ENCODE measurements at regions not wholly inside any gene's neighbourhood (a gene's known extent, or its start where the extent isn't known, plus 50 kb on each side); places are given as distances from the start of the nearest gene placed in this dataset.
"Not testable (repeated sequence)": the region's sequence is repeated elsewhere in the genome, so short reads cannot be mapped to it uniquely, and the experiment has no call there.

DNA sequence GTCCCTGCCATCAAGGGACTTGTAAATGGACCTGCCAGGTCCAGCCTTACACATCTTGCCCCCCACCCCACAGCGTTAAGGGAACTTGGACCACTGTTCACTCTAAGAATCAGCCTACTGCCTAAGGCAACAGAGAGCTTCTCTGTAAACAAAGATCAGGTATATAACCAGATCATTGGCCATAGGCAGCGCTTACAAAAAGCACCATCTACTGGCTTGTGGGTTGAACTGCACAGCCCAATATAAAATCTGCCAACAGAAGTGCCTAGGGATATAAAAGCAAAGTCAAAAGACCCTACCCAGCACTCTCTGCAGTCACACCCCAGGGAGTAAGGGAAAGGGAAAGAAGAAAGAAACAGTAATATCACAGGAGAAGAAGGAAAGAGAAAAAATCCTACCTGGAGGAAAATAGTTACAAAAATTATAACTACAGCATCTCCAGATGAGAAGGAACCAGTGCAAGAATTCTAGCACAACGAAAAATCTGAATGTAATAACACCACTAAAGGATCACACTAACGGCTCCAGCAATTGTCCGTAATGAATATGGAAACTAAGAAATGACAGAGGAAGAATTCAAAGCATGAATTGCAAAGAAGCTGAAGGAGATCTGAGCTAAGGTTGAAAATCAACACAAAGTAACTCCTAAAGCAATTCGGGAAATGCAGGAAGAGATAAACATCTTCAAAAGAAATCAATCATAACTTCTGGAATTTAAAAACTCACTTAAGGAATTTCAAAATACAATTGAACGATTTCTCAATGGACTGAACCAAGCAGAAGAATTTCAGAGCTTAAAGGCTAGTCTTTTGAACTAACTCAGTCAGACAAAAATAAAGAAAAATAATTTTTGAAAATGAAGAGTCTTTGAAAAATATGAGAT is 95.2 kb upstream of the PCED1B start:
- DNase-seq (ENCODE audit: low spot score), result peak; percentile 74

DNA sequence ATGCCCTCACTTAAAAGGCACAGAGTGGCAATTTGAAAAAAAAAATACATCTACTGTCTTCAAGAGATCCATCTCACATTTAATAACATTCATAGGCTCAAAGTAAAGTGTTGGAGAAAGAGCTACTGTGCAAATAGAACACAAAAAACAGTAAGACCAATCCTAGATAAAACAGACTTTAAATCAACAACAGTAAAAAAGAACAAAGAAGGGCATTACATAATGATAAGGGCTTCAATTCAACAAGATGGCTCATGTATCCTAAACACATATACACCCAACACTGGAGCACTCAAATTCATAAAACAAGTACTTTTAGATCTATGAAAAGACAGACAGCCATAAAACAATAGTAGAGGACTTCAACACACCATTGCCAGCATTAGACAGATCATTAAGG is 93.6 kb upstream of the PCED1B start:
- no peak for DNase-seq (ENCODE audit: low spot score)

DNA sequence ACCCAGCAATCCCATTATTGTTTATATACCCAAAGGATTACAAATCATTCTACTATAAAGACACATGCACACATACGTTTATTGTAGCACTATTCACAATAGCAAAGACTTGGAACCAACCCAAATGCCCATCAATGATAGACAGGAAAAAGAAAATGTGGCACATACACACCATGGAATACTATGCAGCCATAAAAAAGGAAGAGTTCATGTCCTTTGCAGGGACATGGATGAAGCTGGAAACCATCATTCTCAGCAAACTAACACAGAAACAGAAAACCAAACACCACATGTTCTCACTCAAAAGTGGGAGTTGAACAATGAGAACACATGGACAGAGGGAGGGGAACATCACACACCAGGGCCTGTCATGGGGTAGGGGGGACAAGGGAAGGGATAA is 91.3 kb upstream of the PCED1B start:
- DNase-seq (ENCODE audit: low spot score), result not testable (repeated sequence)

DNA sequence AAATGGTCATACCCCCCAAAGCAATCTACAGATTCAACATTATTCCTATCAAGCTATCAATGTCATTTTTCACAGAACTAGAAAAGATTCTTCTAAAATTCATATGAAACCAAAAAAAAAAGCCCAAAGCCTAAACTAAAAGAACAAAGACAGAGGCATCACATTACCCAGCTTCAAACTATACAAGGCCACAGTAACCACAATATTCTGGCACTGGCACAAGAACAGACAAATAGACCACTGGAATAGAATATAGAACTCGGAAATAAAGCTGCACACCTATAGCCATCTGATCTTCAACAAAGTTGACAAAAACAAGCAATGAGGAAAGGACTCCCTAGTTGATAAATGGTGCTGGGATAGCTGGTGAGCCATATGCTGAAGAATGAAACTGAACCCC is 89.2 kb upstream of the PCED1B start:
- DNase-seq (ENCODE audit: low spot score), result no peak

DNA sequence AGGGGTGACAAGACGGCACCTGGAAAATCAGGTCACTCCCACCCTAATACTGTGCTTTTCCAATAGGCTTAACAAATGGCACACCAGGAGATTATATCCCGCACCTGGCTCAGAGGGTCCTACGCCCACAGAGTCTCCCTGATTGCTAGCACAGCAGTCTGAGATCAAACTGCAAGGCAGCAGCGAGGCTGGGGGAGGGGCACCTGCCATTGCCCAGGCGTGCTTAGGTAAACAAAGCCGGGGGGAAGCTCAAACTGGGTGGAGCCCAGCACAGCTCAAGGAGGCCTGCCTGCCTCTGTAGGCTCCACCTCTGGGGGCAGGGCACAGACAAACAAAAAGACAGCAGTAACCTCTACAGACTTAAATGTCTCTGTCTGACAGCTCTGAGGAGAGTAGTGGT is 87.4 kb upstream of the PCED1B start:
- DNase-seq (ENCODE audit: low spot score), result not testable (repeated sequence)

DNA sequence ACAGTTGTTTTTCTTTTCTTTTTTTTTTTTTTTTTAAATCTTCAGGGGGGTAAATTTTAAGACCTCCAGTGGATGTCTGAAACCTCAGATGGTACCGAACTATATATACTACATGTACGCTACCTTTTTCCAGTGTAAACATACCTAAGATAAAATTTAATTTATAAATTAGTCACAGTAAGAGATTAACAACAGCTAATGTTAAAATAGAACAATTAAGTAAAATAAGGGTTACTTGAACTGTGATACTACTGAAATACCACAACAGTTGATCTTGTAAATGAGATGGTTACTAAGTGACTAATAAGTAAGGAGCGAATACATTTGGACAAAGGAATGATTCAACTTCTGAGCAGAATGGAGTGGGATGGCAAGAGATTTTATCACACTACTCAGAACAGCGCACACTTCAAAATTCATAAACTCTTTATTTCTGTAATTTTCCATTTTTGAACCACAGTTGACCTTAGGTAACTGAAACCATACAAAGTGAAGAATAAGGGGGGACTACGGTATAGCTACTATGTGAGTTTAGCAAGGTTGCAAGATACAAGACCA is 80.5 kb upstream of the PCED1B start:
- DNase-seq (ENCODE audit: low spot score), result peak; percentile 82

DNA sequence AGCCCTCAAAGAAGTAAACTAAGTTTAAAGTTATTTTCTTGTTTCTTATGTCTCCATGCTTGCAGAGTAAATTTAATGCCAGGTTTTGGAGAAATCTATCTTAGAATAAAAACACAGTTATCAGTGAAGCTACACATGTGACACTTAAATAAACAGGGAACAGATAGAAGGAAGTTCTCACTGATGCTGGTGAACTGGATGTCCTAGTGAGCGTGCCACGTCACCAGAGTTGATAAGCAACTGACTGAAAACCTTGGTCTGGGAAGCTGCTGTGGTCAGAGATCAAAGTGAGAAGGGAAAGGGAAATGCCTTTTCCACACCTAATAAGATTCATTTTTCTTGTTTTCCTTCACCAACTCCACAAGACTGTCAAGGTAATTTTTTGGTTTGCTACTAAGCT is 74.8 kb upstream of the PCED1B start:
- DNase-seq (ENCODE audit: low spot score), result no peak

DNA sequence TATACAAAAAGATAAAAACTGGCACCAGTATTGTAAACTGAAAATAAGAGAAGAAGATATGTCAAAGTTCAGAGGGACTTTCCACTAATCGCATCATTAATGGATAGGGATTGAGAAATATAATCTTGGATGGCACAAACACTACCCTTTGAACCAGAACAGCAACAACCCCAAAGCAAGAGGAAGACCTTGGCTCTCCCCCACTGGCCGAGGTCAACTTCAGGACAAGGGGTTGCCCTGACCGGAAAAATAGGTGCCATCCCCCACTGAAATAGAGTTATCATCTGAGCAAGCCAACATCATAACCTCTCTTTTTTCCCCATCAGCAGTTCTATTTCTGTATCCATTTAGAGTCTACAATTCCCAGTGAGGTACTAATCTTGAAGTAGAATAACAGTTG is 72.4 kb upstream of the PCED1B start:
- DNase-seq (ENCODE audit: low spot score), result no peak

DNA sequence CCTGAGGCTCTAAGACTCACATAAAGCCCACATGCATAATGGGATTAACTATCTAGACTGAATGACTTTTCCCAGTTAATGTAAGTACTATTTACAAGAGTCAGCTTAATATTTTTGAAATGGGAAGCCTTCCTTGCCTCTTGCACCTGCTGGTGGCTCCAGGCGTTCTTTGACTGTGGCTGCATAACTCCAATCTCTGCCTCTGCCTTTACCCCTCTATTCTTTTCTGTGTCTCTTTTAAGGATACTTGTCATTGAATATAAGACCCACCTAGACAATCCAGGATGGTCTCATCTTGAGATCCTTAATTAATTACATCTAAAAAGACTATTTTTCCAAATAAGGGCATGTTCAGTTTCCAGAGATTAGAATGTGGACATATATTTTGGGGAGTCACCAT is 66.9 kb upstream of the PCED1B start:
- DNase-seq (ENCODE audit: low spot score), result no peak

DNA sequence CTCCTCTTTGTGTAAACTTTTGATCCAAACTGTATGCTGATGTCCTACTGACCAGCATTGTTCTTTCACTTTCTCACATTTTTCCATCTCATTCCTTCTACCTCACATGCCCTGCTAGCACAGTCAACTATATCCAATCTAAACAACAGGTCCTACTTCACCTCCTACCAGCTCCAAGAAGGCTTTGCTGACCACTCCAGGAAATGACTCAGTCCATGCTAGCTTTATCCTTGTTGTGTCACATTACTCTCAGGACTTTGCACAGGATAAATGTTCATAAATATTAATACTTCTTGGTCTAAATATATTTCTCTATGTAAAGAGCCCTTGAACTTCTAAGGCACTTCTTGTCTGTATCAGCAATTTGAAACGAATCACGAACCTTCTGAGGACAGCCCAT is 64.9 kb upstream of the PCED1B start:
- DNase-seq (ENCODE audit: low spot score), result peak; percentile 80

DNA sequence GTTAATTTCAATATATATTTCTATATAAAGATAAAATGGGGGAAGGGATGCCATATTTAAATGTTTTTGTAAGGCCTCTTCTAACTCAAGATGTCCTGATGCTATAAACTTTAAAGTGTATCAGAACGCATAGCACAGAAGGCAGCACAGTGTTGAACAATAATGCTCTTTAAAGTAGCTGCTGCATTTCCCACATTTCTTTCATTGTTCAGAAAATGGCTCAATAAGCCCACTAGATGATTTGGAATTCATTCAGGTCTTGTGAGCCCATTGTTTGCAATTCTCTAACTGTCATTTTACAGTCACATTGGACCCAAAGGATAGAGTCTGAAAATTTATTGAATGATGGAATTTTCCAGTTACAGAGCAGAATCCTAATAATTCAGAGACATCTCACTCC is 64.0 kb upstream of the PCED1B start:
- no peak for DNase-seq (ENCODE audit: low spot score)

DNA sequence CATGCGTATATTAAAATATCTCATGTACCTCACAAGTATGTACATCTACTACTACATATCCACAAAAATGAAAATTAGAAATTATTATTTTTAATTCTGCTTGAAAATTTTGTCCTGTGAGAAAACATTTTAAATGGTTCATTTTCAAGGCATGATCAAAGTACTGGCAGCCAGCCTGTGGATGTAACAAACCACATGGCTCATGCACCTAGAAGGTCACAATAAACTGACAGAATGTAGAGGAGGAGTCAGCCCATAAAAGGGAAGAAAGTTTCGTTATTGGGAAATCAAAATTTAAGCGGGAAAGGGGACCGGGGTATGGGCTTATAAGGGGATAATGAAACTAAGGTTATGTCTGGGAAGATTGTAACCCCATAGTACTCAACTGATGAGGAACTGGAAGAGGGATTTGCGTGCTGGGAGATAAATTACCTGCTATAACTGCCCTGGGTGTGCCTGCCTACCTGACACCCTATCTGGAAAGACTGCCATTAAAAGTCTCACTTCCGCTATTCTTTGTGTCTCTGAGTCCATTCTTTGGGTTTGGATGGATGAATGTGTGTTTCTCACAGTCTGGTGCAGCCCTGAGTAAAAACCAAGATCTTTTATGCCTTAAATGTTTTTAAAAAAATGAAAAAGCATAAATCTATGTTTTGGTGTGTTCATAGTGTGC is 62.2 kb upstream of the PCED1B start:
- DNase-seq (ENCODE audit: low spot score), result no peak

DNA sequence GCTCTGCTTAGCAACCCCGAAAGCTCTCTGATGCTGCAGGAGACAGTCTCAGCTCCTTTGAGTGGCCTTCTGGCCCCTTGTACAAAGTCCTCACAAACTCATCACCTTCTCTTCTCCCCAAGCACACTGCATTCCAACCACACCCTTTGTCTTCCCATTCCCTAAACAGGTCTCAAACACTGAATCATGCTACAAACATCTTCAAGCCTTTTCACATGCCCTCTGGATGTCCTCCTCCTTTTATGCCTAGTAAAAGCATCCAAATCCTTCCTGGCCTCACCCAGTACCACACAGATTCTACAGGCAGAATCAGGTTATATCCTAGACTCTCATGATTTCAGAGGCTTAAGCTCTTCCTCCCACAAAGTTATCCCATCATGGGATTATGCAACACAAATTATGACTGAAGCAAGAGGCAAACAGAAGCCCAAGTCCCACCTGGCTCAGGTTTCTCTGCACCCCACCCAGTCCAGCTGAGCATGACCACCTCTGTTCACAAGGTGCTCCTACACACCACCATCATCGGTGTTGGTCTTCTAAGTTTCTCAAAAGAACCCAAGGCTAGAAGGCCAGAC is 61.4 kb upstream of the PCED1B start:
- peak; percentile 59 for DNase-seq (ENCODE audit: low spot score)

DNA sequence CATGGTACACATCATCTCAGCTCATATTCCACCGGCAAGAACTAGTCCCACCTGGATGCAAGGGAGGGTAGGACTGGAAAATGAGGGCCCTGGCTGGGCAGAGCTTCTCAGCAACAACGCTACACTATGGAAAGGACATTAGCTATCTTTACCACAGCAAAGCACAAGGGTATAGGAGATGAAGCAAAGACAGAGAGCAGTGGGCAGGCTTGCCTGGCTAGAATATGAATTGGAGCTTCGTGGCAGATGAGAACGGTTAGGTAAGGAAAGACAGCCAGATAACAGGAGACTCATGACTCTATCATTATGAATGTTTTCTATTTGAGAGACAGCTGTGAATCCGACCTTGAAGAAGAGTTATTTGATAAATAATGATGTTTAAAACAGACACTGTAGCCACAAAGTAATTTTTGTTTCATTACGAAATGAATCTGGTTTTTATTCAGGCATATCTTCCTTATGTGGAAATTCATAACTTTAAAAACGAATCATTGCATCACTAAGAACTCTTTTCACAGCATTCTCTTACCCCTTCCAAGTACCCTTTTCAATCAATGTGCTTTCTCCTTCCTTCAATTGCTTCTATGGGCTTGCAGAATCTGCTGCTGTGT is 59.1 kb upstream of the PCED1B start:
- no peak for DNase-seq (ENCODE audit: low spot score)

DNA sequence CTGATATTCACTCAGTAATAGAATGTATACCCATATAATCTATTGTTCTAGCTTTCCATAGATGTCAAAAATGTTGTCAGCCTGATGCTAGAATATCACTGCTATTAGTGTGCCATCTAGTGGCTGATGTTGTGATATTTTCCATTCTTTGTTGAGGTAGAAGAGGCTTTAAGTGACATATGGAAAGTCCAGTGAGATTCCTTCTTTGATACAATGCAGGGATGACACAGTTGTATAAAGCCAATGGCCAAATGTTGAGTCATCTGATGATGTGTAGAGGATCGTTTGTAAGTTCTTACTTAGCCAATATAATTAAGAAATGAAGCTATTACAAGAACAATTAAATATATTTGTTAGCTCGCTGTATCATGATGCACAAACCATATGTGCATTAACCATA is 58.1 kb upstream of the PCED1B start:
- DNase-seq (ENCODE audit: low spot score), result peak; percentile 87

DNA sequence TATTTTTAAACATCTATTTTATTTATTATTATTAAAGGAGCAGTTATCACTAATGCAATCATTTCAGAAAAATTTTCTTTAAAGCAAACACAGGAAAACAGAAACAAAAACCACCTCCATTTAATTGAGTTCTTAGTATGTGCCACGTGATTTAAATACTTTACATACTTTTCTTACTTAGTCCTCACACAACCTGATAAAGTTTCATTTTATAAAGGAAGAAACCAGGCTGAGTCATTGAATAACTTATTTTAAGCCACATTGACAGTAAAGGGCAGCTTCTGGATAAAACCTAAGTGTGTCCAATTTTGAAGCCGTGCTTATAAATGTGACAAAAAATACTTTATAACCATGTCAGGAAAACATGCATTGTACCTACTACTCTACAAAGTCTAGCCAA is 57.1 kb upstream of the PCED1B start:
- DNase-seq (ENCODE audit: low spot score), result peak; percentile 78

DNA sequence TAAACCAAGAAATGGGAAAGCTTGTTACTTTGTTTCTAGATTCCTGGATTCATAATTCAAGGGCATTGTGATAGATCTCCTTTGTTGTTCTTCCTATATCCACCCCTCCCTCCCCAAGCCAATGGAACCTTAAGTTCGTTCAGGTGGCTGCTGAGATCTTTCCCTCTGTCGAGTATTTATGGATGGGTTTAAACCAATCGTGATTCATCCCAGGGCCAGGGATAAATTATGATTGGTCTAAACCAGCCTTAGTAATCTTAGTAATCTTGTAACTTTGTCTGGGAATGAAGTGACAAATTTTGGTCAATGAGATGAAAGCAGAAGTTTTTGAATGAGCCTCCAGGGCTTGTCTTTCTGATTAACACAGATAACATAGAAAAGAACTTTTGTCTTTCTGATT is 56.1 kb upstream of the PCED1B start:
- no peak for DNase-seq (ENCODE audit: low spot score)

DNA sequence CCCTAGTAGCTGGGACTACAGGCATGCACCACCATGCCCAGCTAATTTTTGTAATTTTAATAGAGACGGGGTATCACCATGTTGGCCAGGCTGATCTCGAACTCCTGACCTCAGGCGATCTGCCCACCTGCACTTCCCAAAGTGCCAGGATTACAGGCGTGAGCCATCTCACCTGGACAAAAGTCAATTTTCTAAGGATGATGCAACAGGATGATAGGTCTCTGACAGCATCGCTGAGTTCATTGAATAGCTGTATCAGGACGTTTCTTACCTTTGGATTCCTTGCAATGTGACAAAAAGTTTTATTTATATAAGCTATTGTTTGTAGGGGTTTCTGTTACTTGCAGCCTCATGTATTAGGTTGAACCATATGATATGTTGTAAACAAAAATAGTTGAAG is 55.5 kb upstream of the PCED1B start:
- DNase-seq (ENCODE audit: low spot score), result no peak

DNA sequence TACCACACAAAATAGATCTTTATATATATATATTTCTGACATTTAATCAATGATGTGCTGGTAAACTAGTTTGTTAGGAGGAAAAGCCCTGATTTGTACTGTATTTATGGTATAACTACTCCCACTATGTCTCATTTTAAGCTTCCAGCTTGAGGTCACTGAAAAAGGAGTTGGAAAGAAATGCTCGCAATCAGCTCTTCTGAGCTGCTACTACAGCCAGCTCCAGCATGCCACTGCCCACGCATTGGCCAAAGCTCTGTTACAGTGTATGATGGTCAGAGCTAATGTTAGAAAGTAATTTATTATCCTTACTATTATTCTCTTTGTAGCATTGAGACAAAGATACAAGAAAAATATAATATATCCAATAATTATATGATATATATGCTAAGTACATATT is 55.0 kb upstream of the PCED1B start:
- no peak for DNase-seq (ENCODE audit: low spot score)

DNA sequence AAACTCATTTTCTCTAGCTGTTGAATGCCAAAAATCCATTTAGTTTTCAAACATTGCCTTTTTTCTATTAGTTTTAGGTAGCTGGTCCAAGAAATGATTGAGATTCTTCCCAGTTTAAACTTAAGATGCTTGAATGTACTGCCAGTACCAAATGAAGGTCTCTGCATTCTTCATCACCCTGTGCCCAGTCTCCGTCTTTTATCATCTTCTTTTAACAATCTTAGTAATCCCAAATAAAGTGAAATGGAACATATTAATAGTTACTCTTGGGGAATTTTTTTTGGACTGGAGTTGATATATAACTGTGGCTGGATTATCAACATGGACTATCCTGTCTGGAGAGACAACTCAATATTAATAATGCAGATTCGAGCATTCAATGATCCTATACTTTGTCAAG is 54.1 kb upstream of the PCED1B start:
- no peak for DNase-seq (ENCODE audit: low spot score)

DNA sequence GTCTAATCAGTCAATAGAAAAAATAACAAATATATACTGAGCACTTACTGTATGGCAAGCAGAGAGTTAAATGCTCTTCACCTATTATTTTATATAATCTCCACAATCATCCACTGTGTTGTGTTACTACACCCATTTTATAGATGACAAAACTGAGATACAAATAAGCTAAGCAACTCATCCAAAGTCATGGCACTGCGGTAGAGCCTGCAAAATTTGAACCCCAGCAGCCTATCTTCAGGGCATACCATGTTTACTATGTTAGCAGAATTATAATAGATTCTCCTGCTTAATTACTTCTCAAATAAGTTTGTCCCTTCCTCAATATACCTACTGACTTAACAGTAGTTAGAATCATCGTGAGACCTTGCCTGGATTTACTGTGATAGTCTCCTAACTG is 53.6 kb upstream of the PCED1B start:
- DNase-seq (ENCODE audit: low spot score), result no peak

DNA sequence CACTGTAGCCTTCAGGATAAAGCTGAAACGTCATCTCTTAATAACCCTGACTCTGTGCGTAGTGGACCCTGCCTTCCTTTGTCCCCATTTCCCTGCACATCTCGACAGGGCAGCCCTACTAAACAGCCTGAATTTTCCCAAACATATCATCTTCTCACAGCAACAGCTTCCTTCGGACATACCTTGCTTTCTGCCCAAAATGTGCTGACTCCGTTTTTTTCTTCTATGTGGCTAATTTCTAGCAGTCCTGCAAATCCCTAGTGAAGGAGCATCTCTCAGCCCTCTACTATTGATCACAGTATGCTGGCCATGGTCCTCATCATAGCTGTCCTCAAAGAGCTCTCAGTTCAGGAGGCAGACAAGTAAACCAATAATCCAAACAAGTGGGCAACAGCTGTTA is 53.1 kb upstream of the PCED1B start:
- DNase-seq (ENCODE audit: low spot score), result no peak
